HG03442 (cell line): ENCODE measurements at regions not wholly inside any gene's neighbourhood (a gene's known extent, or its start where the extent isn't known, plus 50 kb on each side); places are given as distances from the start of the nearest gene placed in this dataset.
"Not testable (repeated sequence)": the region's sequence is repeated elsewhere in the genome, so short reads cannot be mapped to it uniquely, and the experiment has no call there.

Experiments used
- ATAC-seq: cut with Tn5 transposase; IDR thresholded peaks from one replicate; pipeline ENCODE4 v1.9.1; 2021; ENCODE audit warnings: mild to moderate bottlenecking, moderate library complexity; ENCODE audit not compliant: unreplicated experiment

DNA sequence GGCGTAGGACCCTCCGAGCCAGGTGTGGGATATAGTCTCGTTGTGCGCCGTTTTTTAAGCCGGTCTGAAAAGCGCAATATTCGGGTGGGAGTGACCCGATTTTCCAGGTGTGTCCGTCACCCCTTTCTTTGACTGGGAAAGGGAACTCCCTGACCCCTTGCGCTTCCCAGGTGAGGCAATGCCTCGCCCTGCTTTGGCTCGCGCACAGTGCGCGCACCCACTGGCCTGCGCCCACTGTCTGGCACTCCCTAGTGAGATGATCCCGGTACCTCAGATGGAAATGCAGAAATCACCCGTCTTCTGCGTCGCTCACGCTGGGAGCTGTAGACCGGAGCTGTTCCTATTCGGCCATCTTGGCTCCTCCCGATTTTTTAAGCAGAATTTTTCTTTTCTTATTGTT, 323.9 kb downstream of the NUF2 start:
- ATAC-seq: not testable (repeated sequence)

GRCh38 chr1:163650624-163651023, 328.9 kb downstream of the NUF2 start:
- ATAC-seq: no peak

DNA sequence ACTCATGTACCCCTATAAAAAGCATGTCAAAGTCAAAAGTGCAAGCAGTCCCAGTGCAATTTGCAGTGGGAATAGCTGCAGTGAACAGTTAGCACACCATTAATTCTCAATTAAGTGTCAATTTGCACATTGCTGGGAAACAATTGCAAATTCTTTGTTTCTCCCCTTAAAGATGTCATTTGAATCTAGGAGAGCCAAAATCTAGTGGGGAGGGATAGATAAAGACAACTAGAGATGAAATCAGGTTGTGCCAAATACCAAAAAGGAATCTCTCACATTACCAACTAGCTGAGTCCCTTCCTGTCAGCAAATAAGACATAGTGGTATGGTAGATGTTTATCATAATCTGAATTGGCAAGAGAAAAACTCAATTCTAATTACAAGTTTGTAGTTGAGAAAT, 330.7 kb downstream of the NUF2 start:
- no peak for ATAC-seq

DNA sequence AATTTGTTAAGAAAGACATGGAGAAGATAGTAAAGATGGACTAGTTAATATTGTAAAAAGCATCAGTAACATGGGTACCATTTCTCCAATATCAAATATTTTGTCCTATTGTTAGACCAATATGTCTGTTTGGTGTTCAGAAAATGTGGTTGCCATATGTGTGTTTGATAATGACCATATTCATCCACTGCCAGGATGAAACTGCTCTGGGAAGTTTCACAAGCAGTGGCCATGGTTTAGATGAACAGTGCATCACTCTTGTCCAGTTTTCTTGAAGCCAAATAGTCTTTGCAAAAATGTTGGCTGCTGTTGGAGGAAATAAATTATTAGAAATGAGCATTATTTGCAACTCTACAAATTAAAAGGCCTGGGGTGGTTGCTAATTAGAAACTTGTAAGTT, 333.8 kb downstream of the NUF2 start:
- no peak for ATAC-seq

DNA sequence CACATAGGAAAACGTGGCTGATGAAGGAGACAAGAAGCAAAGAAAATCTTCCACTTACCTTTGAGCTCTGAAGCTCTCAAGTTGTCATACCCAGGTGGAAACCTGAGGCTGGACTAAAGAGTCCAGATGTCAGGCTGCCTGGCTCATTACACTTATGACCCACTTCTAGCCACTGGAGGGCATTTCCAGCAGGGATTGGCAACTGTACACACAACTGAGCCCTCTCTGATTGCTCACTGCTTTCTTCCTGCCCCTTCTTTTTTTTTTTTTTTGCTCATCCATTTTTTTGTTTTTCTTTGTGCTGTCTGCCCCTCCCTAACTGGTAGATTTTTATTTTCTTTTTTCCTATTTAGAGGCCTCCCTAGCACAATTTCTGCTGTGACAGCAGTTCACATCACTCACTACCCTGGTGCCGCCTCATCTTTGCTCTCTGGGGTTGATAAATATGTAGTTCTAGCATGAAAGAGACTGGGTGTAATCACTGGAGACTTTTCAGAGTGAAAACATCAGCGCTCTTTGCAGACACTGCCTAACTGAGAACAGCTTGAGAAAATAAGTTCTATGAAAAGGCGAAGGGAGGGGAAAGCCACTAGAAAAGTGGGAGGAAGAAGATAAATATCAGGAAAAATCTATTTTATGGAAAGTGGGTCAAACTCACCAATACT, 334.5 kb downstream of the NUF2 start:
- no peak for ATAC-seq

DNA sequence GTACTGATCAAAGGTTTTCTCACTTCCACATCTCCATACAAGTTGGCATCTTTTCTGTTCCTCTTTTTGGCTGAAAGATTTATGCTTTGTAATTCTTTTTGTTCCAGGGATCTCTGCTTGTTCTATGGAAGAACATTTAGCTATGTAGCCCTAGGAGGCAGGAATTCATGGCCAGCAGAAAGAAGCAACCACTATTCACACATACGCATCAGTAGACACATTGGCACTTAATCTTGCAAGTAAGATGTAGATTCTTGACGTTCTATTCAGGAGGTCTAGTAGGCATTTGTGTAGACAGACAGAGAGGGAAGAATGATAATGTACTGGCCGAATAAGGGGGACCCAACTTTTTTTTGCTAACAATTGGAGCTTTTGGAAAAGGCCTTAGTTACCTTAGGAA, 336.0 kb downstream of the NUF2 start:
- ATAC-seq: no peak

DNA sequence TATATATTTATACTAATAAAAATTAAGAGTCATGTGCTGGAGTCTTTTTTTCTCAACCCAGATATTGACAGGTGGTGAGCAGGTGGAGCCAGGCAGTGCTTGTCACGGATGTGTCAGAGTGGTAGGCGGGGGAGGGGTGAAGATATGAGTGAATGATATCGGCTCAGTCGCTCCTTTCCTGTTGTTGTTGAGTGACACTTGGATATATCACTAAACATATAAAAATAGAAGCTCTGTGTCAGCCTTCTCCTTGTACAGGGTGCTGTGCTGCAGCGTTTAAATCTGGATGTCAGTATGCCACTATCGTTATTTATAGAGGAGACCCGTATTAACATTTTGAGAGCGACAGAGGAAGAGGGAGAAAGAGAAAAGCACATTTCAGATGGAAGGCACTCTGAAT, 339.6 kb downstream of the NUF2 start:
- ATAC-seq: no peak

GRCh38 chr1:163664671-163665335, 343.0 kb downstream of the NUF2 start:
- no peak for ATAC-seq

DNA sequence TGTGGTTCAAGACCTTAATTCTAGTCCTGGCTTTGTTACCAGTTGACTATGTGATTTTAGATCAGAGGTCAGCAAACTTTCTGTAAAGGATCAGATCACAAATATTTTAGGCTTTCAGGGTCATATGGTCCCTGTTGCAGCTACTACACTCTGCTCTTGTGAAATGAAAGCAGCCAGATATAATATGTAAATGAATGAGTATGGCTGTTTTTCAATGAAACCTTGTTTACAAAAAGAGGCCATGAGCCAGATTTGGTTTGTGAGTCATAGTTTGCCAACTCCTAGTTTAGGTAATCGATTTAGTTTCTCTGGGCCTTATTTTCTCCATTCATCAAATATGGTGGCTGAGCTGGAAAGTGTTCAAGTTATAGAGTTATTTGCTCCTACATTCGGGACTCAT, 346.7 kb downstream of the NUF2 start:
- ATAC-seq: no peak

DNA sequence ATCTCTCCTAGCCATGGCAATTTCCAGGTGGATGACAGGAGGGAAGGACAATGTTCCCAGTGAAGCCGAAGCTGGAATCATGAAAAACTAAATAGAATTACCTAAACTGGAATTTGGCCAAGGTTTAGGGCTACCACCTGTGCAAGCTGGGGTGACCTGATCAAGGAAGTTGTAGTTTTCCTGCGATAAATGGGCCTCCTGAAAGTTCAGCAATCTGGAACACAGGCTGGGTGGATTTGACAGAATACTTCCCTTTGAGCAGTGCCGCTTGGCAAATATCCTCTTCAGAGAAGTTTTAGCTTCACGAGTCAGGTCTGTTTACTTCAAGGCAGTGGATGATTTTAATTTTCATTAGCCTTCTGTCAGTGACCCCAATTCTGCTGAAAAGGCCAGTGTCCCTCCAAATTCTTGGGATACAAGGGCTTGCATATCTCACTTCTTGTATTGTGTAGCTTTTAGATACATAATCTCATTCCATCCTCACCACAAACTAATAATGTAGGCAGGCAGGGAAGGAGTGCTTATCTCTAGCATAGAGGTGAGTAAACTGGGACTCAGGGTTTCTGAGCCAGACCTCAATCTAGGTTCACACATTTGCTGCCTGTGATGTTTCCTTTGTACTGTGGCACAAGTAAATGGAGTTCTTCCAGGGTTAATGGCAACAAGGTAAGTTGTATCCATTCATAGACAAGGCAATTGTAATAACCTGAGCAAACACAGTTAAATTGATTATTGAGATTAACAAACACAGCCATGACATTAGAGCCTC, 349.4 kb downstream of the NUF2 start:
- no peak for ATAC-seq

DNA sequence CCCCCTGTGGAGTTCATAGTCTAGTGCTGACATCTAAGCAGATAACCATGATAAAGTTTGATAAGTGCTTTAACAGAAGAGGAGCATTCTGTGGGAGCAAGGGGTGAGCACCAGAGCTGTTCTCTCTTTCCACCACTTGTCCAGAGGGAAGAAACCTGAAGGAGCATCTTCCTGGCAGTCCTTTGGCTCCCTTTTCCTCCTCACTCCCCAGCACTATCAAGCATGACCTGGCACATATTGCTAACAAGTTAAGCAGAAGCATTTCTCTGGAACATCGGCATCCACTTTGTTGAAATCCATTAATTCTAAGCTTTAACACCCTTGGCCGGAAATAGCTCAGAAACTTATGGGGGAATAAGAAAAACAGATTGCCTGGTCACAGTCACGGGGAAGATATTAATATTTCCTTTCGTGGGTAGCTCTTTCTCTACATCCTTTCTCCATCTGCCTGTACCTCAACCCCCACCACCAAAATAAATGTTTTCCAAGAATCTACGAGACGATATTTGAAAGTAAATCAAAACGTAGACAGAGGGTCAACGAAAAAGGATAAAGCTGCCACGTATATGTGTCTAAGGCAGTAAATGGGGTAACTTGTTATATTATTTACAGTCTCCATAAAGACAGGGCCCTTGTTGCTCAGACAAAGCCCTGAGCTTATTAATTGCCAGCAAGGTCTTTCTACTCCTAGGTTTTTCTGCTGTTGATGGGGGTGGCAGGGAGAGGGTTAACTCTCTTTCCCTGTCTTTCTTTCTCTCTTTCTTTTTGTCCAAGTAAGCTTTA, 351.4 kb downstream of the NUF2 start:
- no peak for ATAC-seq

DNA sequence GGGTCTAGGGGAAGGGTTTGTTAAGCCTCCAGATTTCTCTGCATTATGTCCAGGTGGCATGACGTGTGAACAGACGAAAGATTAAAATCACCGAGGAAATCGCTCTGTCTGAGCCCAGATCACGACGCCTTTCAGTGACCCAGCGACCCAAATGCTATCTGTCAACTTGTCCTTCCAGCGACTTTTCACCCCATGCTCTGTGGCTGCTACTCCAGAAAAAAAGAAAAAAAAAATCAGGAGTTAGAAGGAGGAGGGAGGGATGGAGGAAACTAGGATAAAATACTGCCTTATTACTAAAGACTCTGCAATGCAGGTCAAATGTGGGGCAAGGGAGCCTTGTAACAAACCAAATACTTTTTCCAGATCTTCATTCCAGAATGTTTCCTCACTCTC, 352.0 kb downstream of the NUF2 start:
- no peak for ATAC-seq

GRCh38 chr1:163674236-163674635, 352.5 kb downstream of the NUF2 start:
- no peak for ATAC-seq

GRCh38 chr1:163684785-163685184, 363.0 kb downstream of the NUF2 start:
- no peak for ATAC-seq

- ATAC-seq: no peak
These were observed 370.5 kb downstream of the NUF2 start for GRCh38 chr1:163692266-163692665.

GRCh38 chr1:163697137-163697536, 375.4 kb downstream of the NUF2 start:
- ATAC-seq: peak; percentile 77

GRCh38 chr1:163701783-163702374, 380.1 kb downstream of the NUF2 start:
- no peak for ATAC-seq

DNA sequence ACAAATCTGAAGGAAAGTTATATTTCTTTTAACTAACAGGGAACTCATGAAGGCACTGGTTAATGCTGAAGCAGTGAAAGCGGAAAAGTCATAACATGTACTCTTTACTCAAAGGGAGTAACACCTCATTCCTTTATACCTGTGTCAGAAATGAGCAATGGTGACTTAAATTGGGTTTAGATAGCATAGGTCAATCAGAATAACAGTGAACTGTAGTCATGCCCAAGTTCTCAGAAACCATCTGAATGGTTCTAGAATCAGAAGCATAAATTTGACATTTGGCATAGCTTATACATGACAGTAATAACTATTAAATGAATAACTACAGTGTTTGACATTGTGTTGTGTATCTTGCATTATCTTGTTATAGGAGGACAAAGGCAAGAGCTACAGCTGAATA, 382.0 kb downstream of the NUF2 start:
- no peak for ATAC-seq

DNA sequence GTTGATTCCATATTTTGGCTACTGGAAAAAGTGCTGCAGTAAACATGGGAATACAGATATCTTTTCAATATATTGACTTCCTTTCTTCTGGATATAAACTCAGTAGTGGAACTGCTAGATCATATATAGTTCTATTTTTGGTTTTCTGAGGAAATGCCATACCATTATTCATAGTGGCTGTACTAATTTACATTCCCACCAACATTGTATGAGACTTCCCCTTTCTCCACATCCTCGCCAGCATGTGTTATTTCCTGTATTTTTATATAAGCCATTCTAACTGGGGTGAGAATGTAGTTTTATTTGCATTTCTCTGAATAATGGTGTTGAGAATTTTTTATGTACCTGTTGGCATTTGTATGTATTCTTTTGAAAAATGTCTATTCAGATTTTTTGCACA, 385.2 kb downstream of the NUF2 start:
- ATAC-seq: no peak

- ATAC-seq: no peak
These were observed 387.9 kb downstream of the NUF2 start for GRCh38 chr1:163709636-163710035.

GRCh38 chr1:163712321-163712720, 390.6 kb downstream of the NUF2 start:
- ATAC-seq: no peak
